GM12872 (cell line): ENCODE measurements at regions not wholly inside any gene's neighbourhood (a gene's known extent, or its start where the extent isn't known, plus 50 kb on each side); places are given as distances from the start of the nearest gene placed in this dataset.

ENCODE experiments used
- TF ChIP-seq, protein P1 (sequence below): IDR thresholded peaks from 3 replicates; pipeline ENCODE4 v1.5.1; 2011; ENCODE audit warnings: low read depth, mild to moderate bottlenecking, low read length, moderate library complexity; ENCODE audit not compliant: insufficient read depth

DNA sequence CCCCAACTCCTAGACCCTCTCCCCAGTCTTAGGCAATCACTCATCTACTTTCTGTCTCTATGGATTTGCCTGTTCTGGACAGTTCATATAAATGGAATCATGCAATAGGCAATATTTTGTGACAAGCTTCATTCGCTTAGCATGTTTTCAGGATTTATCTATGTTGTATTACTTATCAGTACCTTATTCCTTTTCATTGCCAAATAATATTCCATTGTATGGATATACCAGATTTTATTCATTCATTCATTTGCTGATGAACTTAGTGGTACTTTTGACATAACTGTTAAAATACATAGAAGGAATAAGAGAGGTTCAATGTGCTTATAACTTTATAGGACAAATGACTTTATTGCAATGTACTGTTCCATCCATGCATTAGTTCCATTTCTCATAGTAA, 231.0 kb downstream of the SNX10 start:
- TF ChIP-seq, protein P1, sequence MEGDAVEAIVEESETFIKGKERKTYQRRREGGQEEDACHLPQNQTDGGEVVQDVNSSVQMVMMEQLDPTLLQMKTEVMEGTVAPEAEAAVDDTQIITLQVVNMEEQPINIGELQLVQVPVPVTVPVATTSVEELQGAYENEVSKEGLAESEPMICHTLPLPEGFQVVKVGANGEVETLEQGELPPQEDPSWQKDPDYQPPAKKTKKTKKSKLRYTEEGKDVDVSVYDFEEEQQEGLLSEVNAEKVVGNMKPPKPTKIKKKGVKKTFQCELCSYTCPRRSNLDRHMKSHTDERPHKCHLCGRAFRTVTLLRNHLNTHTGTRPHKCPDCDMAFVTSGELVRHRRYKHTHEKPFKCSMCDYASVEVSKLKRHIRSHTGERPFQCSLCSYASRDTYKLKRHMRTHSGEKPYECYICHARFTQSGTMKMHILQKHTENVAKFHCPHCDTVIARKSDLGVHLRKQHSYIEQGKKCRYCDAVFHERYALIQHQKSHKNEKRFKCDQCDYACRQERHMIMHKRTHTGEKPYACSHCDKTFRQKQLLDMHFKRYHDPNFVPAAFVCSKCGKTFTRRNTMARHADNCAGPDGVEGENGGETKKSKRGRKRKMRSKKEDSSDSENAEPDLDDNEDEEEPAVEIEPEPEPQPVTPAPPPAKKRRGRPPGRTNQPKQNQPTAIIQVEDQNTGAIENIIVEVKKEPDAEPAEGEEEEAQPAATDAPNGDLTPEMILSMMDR, result no peak

DNA sequence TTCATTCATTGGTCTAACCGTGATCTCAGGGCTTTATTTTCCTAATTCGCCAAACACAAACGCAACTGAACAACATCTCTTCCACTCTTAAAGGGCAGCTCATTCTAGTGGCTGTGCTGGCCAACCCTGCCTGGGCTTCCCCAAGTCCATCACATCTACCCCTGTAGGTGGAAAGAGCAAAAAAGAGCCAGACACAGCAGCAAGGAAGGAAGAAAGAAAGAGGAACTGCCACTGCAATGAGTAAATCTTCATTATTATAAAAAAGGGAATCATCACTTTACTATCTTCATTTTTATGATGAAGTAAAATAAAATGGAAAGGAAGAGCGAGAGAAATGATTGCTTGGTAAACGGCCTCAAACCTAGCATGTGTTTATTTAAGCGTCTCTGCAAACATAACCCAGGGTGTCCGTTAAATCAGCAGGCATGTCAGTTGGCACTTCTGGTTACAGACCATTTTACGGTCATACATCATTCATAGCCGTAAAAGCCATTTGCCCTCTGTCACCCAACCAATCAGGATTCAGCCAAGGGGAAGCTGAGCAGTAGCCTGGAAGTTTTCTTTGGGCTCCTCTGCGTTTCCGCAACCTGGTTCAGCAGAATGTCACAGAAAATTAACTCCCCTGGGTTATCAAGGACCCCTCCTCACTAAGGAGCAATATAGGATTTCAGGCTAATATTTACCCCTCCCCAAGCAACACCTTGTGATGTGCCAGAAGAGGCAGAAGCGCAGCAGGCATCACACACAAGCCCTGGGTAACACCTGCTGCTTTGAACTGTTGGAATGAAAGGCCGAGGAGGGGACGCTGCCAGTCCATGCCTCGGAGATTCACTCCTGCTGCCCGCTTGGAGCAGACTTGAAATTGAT, 234.0 kb downstream of the SNX10 start:
- TF ChIP-seq, protein P1, result no peak

DNA sequence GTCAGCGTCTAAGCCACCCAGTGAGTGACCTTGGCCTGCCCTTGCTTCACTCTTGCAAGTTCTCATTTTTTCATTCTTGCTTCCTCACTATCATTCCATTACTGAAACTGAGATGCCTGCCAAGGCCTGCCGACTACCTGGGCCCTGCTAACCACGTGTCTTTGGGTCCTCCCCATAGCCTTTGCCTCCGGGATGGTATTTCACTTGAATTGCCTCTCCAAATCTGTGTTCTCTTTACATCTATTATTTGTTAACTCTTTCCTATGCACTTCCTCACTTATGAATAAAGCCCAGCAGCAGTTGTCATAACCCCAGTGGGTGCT, 234.6 kb downstream of the SNX10 start:
- TF ChIP-seq, protein P1, result no peak

DNA sequence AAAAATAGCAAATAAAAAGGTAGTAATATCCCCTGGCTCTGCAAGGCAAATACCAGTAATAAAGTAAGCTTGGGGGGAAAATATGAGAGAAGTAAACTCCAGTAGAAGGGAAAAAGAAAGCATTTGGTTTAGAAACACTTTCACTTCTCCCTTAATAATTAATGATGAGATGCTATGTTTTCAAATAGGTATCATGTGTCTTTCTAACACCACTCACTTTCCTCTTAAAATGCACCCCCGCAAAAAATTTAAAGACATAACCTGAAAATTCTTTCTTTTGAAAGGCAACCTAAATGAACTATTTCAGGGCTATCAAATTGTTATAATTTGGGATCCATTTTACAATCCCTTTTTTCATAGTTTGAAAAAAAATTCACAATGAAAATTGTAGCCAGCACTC, 240.3 kb downstream of the SNX10 start:
- TF ChIP-seq, protein P1, result no peak

DNA sequence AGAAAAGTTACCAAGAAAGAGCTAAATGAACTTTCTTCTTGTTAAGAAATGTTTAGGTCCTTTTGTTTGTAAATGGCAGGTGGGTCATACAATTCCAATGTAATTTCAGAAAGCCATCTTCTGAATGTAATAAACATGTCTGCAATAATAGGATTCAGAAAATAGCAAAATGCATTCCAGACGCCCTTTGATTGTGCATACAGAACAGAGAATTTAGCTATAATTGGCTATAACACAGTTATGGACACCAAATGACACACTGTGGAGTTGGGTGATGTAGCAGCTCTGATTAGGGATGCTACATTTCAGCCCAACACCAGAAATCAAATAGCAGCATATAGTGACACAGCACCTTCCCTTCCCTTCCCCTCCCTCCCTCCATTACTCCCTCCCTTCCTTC, 240.8 kb downstream of the SNX10 start:
- TF ChIP-seq, protein P1, result no peak

DNA sequence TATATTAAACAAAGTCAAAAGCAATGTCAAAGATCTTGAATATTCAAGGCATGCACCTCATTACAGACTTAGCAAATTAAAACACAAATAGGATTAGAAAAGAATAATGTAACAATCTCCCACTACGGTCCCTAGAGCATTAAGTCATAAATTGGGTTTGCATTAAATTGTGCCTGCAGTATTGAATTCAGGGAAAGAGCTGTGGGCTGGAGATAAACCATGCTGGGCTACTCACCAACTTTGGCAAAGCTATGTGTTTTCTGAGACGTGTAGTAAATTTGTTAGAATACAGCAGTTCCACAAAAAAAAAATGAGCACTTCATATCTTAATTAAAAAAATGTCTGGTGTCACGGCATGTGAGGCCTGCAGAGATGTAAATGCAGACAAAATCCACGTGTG, 241.6 kb downstream of the SNX10 start:
- TF ChIP-seq, protein P1, result no peak

DNA sequence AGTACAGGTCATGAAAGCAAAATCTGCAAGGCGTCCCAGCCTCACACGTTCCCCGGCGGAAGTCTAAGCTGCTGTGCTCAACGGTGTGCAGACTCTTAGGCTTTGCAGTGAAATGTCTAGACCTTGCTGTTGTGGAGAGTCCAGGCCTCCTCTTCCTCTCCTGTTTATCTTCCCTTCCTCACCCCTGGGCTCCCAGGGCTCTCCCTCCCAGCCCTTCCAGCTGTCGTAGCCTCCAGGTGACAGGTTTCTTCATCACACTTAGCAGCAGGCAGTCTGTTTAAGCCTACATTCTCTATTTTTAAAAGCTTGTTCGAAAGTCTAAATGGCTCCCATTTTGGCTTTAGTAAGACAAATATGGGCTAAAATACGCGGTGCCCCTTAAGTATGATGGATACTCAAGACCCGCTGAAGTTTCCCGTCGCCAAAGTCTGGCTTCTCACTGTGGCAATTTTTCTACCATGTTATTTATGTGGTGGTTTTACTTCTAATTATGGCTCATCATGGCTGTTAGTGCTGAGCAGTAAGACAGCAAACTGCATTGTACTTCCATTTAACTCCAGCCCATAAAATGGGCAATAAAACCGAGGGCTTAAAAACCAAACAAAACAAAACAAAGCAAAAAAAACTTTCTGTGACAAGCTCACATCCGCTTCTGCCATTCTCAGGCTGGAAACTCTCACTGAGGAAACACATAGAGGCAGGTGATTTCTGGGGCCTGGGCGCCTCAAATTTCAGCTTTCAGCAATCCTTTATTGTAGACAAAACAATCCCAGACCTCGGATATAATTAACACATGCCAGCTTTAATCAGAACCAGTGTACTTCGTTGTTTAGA, 243.2 kb downstream of the SNX10 start:
- TF ChIP-seq, protein P1, result no peak
